Heart left ventricle (tissue), 16 donors: ENCODE measurements at regions not wholly inside any gene's neighbourhood (a gene's known extent, or its start where the extent isn't known, plus 50 kb on each side); places are given as distances from the start of the nearest gene placed in this dataset.

Source experiments
- ATAC-seq, 4 donors: fragments of 200-7000 bp; cut with Tn5 transposase; one replicate each; pipeline ENCODE4 v1.9.1; 2020 to 2022; ENCODE audit warnings: moderate library complexity in 4 of 4, mild to moderate bottlenecking in 3 of 4, moderate number of reproducible peaks in 1 of 4
- DNase-seq, 5 donors: peaks; one replicate each; pipeline ENCODE4 v3.0.0-alpha.2; 2020
- H3K27ac ChIP-seq, 12 donors: fragments of 200-600 bp; sonication (generic) in 4 of 12; one replicate each; pipeline versions ENCODE4 v1.5.0 to v1.8.0; 2016 to 2022; ENCODE audit warnings: mild to moderate bottlenecking in 2 of 12
- H3K27me3 ChIP-seq, 9 donors: fragments of 200-600 bp; sonication (generic) in 2 of 9; one replicate each; pipeline versions ENCODE4 v1.5.1 to v1.8.0; 2016 to 2022; ENCODE audit warnings: mild to moderate bottlenecking in 3 of 9
- H3K36me3 ChIP-seq, 9 donors: fragments of 200-600 bp; sonication (generic) in 2 of 9; one replicate each; pipeline versions ENCODE4 v1.5.0 to v1.8.0; 2018 to 2022; ENCODE audit warnings: mild to moderate bottlenecking in 2 of 9
- H3K4me1 ChIP-seq, 12 donors: fragments of 200-600 bp; sonication (generic) in 4 of 12; one replicate each; pipeline versions ENCODE4 v1.5.0 to v1.8.0; 2016 to 2022; ENCODE audit warnings: mild to moderate bottlenecking in 3 of 12
- H3K4me3 ChIP-seq, 12 donors: fragments of 200-600 bp; sonication (generic) in 4 of 12; one replicate each; pipeline versions ENCODE4 v1.5.0 to v1.8.0; 2017 to 2022; ENCODE audit warnings: mild to moderate bottlenecking in 9 of 12, moderate library complexity in 4 of 12
- H3K9me3 ChIP-seq, 12 donors: fragments of 200-600 bp; sonication (generic) in 4 of 12; one replicate each; pipeline versions ENCODE4 v1.5.0 to v1.8.0; 2016 to 2022; ENCODE audit warnings: mild to moderate bottlenecking in 1 of 12
- POLR2A ChIP-seq, 2 donors: fragments of 450-650 bp; IDR thresholded peaks; one replicate each; pipeline ENCODE4 v1.6.1; 2017; ENCODE audit warnings: antibody characterized with exemption in 2 of 2, mild to moderate bottlenecking in 2 of 2, moderate library complexity in 2 of 2
- WGBS, 4 donors: extraction: QIAGEN DNeasy Blood & Tissue Kit in 2 of 4; methylation state at CpG; one replicate each; pipeline versions ENCODE4 v1.1.5 to v1.1.7; 2013 to 2018; 5-methylcytosine and 5-hydroxymethylcytosine counted together
- intact Hi-C, 10 donors: fragments of 100-400 bp; cut with DNase I; formaldehyde crosslinking; loops; one replicate each; pipeline versions ENCODE4 v1.11.1 to v1.14.2; 2022
- TF ChIP-seq, protein P1 (sequence below), 12 donors: fragments of 200-600 bp; sonication (generic) in 4 of 12; IDR thresholded peaks; one replicate each; pipeline versions ENCODE4 v1.5.0 to v1.8.0; 2018 to 2022; ENCODE audit warnings: antibody characterized with exemption in 12 of 12, mild to moderate bottlenecking in 5 of 12
- donor health status: ischemic (EF 13 %, LVEDD 7.1; RV severe dilation, severe dysfunction).
- donor health status: healthy with polysubstance abuse.
- donor health status: DM: no; HTN: yes; CAD: no.
- donor health status: DM: no; HTN: no; CAD: no.
- donor health status: ischemic (EF 25% LVEDD 6.9; RV normal size, moderate dysfunction).
- donor health status: ischemic (EF 25% LVEDD 5.7; RV mildly dilated, moderate dysfunction).
- donor health status: healthy.
- donor health status: DM: yes; HTN: yes; CAD: no.
- donor health status: ischemic (EF 35%, LVEDD 5.7; RV mildly dilated, moderate dysfunction).
- donor health status: nonischemic (EF 11% LVEDD 7.7; RV severe dilation, severe dysfunction).
- donor health status: DM: yes; HTN: yes; CAD: no.
- donor health status: PGD.
- donor health status: ischemic (EF 29% LVEDD 5.4; RV normal size, mild dysfunction).
- donor health status: nonischemic (EF 23%, LVEDD 6.1; RV moderate dilation, normal function).

DNA sequence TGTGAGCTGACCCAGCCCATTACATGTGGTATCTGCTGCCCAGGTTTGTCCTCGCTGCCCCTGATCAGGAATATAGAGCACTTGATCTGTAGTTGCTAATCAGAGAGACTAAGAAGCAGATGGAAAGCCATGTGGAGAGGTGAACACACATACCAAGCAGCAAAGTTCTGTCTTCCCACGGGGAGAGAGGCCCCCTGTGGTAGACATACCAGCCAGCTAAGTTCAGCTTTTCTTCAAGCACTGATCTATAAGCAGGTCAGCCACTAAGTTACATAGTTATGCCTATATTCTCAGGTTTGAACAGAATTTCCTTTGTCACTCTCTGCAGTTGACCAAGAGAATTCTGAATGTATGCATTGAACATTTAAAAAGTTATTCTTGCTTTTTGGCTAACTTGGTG lies 76.4 kb downstream of the DDX3Y start:
- ATAC-seq, result no peak
- TF ChIP-seq POLR2A (IDR thresholded peaks at IDR 0.05), result no peak
- TF ChIP-seq, protein P1, sequence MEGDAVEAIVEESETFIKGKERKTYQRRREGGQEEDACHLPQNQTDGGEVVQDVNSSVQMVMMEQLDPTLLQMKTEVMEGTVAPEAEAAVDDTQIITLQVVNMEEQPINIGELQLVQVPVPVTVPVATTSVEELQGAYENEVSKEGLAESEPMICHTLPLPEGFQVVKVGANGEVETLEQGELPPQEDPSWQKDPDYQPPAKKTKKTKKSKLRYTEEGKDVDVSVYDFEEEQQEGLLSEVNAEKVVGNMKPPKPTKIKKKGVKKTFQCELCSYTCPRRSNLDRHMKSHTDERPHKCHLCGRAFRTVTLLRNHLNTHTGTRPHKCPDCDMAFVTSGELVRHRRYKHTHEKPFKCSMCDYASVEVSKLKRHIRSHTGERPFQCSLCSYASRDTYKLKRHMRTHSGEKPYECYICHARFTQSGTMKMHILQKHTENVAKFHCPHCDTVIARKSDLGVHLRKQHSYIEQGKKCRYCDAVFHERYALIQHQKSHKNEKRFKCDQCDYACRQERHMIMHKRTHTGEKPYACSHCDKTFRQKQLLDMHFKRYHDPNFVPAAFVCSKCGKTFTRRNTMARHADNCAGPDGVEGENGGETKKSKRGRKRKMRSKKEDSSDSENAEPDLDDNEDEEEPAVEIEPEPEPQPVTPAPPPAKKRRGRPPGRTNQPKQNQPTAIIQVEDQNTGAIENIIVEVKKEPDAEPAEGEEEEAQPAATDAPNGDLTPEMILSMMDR (IDR thresholded peaks at IDR 0.05), result no peak
- H3K36me3 ChIP-seq, result no peaks in the 10 kb centered on the region
- H3K4me3 ChIP-seq, result no peak overlapping the region
- no peaks in the 10 kb centered on the region for H3K9me3 ChIP-seq
- no peak overlapping the region for H3K27ac ChIP-seq
- DNase-seq, result no peak
- H3K27me3 ChIP-seq, result no peaks in the 10 kb centered on the region
- WGBS, 4 donors, result 46 to 62% methylated on average over 2 of the region's 2 CpGs; no CpG with 5 or more reads in 2 of the 4 donors
- no peaks in the 10 kb centered on the region for H3K4me1 ChIP-seq
- intact Hi-C loops, result no loop called here

DNA sequence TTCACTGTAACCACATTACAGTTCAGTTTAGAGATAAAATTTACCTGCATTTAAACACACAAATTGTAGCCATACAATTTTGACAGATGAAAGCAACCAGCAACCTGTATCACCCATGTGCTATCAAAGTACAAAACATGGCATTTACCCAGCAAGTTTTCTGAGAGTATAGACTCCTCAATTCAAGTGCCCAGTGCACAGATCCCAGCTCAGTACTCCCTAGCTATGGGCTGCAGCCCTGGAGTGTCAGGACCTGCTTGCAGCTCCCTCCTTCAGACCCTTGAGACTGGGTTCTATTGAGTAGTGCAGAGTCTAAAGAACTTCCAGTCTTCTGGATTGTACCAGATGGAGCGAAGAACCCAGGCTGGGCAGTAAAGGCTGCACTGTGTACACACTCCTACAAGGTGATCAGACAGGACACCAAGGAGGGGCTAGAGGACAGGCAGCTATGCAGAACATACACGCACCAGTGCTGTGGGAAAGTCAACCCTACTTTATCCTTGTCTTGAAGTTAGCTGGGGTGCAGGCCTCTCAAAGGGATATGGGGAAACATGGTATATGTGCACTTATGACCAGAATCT lies 77.7 kb downstream of the DDX3Y start:
- Histone ChIP-seq H3K36me3 (no peaks in the 10 kb centered on the region), H3K27ac (no peak overlapping the region), H3K4me1 (no peaks in the 10 kb centered on the region), H3K27me3 (no peaks in the 10 kb centered on the region), H3K4me3 (no peak overlapping the region), H3K9me3 (no peaks in the 10 kb centered on the region)
- ATAC-seq, result no peak
- intact Hi-C loops, result no loop called here
- WGBS, 4 donors, result 89 to 90% methylated on average over 2 of the region's 2 CpGs; no CpG with 5 or more reads in 2 of the 4 donors
- DNase-seq, result no peak
- TF ChIP-seq, protein P1 (IDR thresholded peaks at IDR 0.05), result no peak

DNA sequence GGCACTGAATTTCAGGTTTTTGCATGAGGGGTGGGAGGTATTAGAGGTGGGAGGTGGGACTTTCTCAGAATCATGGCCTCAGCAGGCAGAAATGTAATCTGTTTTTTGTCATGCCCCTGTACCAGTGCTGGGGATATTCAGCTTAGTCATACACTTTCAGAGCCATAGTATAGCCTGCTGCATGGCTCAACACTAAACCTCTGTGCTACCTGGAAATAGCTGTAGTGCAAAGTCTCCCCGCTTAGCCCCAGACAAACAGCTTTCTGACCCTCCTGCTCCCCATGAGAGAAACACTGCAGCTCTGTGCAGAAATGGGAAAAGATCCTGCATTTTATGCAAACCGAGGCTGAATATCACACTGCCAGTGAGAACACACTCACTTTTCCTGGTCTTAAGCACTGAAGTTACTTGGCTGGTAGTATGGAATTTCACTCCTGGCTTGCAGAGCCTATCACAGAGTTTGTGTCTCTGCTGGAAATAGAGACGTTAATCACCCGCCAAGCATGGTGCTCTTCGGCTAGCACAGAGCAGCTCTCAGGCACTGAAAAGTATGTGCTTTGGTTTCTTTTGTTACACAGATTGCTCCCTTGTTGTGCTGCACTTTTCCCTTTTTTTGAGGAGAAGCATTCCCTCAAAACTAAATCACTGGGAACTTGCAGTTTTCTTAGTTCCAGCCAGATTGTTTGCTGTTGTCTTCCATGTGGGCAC lies 80.1 kb downstream of the DDX3Y start:
- TF ChIP-seq POLR2A (IDR thresholded peaks at IDR 0.05), result no peak
- TF ChIP-seq, protein P1 (IDR thresholded peaks at IDR 0.05), result no peak
- 18 to 30% methylated on average over 5 of the region's 5 CpGs; no CpG with 5 or more reads in 2 of the 4 donors for WGBS, 4 donors
- H3K36me3 ChIP-seq, result no peaks in the 10 kb centered on the region
- no peaks in the 10 kb centered on the region for H3K27me3 ChIP-seq
- DNase-seq (no peak), ATAC-seq (peak in 1 of 4 donors; percentile 84)
- no peaks in the 10 kb centered on the region for H3K9me3 ChIP-seq
- H3K4me3 ChIP-seq, result no peak overlapping the region
- intact Hi-C loops, result no loop called here
- no peak overlapping the region for H3K27ac ChIP-seq
- H3K4me1 ChIP-seq, result no peaks in the 10 kb centered on the region

DNA sequence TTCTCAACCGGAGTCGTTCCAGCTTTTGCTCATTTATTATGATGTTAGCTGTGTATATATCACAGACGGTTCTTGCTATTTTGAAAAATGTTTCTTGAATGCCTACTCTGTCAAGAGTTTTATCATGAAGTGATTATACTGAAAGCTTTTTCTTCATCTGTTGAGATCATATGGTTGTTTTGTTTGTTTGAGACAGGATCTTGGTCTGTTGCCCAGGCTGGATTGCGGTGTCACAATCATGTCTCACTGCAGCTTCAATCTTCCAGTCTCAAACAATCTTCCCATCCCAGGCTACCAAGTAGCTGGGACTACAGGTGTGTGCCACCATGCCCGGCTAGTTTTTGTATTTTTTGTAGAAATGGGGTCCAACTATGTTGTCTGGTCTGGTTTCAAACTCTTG lies 112.8 kb downstream of the DDX3Y start:
- 60 to 76% methylated on average over 5 of the region's 5 CpGs; no CpG with 5 or more reads in 2 of the 4 donors for WGBS, 4 donors

More for the DNA sequence above, 112.8 kb downstream of the DDX3Y start:
- no peaks in the 10 kb centered on the region for H3K36me3 ChIP-seq
- TF ChIP-seq, protein P1 (IDR thresholded peaks at IDR 0.05), result no peak
- no peak for TF ChIP-seq POLR2A (IDR thresholded peaks at IDR 0.05)
- DNase-seq (no peak), ATAC-seq (no peak)
- H3K4me1 ChIP-seq, result no peaks in the 10 kb centered on the region
- no peak overlapping the region for H3K4me3 ChIP-seq
- no peaks in the 10 kb centered on the region for H3K27me3 ChIP-seq
- H3K27ac ChIP-seq, result no peak overlapping the region
- intact Hi-C loops, result no loop called here
- no peaks in the 10 kb centered on the region for H3K9me3 ChIP-seq
